HG03039 (cell line): ENCODE measurements at regions not wholly inside any gene's neighbourhood (a gene's known extent, or its start where the extent isn't known, plus 50 kb on each side); places are given as distances from the start of the nearest gene placed in this dataset.

Experiments
- ATAC-seq: cut with Tn5 transposase; IDR thresholded peaks from one replicate; pipeline ENCODE4 v1.9.1; 2021; ENCODE audit warnings: mild to moderate bottlenecking, moderate library complexity; ENCODE audit not compliant: unreplicated experiment

DNA sequence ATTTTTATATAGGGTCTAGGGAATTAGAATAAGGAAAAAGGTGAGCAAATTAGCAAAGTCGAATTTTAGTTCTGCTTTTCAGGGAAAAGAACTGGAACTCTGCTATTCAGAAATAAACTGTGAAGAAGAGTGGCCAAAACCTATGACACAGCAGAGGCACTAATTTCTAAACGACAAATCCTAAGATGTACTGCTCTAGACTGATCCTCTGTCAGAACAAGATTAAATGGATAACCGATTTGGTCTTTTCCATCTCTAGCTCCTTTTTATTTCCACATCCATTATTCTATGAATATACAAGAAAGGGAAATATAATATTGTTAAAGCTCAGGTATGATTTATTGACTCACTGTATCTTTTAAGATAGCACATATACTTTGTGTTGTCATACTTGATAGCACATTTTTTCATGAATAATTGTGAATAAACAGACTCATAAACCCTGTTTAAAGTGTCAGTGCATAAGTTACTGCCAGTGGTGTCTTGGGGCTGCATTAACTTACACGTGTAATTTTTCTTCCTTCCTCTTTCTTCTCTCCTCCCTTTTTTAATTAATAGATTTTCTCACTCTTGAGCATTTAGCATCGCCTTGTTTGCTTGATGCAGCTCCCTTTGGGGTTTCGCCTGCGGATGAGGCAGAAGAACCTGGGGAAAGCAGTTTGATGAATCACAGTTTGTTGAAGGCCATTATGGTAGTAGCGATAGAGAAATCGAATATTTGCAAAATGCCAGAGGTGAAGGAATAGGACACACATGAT lies 496.6 kb downstream of the ADGRL2 start:
- no peak for ATAC-seq

DNA sequence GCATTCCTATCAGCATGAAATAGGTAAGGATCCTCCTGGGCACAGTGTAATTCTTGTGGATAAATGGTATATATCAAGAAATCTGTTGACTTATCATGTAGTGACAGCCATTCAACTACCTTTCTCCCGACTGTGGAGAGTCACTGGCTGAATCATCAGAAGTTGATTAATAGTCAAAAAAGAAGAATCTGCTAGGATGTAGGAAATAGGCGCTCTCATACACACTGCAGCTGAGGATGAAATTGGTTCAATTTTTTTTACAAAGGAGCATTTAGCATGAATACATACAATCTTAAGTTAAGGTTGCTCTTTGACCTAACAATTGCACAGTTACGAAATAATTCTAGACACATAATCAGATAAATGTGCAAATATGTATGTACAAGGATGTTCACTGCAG lies 486.8 kb downstream of the ADGRL2 start:
- ATAC-seq, result no peak

DNA sequence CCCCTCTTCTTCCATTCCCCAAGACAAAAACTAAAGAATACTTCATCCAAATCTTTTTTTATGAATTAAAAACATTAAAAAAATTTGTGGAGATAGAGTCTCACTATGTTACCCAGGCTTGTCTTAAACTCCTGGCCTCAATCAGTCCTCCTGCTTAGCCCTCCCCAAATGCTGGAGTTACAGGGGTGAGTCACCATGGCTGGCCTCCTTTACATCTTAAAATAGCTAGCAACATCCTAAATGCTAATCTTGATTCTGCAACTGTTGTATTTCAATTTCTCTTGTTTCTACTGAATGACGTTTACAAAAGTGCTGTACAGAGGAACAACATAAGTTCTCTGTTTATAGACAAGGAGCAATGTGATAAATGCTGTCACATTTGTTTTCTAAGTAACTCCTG lies 483.5 kb downstream of the ADGRL2 start:
- ATAC-seq, result no peak

DNA sequence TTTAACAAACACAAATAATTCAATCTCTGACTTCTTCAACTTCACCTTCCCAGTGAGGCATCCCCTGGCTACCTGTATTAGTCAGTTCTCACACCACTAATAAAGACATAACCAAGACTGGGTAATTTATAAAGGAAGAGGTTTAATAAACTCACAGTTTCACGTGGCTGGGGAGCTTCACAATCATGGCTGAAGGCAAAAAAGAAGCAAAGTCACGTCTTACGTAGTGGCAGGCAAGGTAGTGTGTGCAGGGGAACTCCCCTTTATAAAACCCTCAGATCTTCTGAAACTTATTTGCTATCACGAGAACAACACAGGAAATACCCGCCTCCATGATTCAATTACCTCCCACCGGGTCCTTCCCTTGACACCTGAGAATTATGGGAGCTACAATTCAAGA lies 478.5 kb downstream of the ADGRL2 start:
- ATAC-seq, result no peak

DNA sequence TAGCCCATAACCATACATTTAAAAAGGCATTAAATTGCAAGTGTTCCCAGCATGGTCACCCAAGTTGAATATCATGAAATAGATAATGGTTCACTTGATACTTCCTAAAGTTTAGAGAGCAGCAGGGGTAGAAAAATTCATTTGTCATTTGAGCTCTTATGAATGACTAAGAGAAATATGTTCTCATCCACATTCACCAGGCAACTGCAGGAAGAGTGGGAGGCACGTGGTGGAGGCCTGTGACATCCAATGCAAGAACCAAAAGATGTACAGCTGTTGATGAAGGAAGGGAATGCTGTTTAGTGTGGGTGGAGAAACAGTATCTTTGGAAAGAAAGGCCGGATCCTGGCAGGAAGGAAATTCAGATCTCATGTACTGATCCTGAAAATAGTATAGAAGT lies 473.1 kb downstream of the ADGRL2 start:
- ATAC-seq, result no peak

DNA sequence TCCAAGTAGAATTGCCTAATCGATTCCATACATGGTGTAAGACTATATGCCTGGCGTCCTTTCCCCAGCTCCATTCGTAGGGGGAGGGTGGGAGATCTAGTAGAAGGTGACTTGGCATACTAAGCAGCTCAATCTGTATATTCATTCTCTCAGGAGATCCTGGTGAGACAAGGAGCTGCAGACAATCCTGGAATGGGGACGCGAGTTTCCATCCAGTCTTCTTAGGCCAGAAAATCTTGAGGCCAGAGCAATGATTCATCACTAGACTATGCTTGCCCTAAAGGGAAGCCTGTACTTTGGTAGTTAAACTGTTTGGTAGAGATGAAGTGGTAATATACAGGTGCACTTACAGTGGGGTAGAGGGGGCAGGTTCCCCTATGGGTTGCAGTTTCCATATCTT lies 468.7 kb downstream of the ADGRL2 start:
- ATAC-seq, result no peak

DNA sequence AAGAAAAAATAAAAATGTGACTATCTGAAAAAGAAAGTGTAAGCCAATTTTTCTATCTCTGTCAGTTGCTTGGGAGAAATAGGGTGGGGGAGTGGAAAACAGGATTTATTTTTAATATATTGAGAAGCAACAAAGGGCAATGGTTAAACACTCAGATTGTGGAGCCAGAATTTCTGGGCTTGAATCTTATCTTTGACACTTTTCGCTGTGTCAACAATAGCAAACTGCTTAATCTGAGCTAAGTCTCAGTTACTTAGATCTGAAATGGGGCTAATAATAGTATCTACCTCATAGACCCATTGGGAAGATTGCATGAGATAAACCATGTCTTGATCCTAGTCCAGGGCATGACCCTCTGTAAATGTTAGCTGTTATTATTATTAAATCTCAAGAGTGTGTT lies 468.1 kb downstream of the ADGRL2 start:
- no peak for ATAC-seq

DNA sequence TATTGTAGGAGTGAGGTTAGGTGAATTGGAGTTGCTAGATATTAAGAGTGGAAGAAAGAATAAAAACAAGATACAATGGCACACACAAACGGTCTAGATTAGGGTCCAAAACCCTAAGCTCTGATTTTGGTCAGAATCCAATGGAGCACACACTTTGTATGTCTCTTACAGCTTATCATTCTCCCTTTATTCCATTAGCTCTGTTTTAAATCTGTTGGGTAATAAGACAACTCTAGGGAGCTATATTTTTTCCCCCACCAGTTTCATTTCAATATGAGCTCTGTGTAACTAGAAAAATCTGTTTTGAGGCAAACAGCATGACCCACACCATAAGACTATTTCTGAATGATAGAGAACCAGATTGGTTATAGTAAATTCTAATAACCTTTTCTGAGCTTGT lies 465.6 kb downstream of the ADGRL2 start:
- no peak for ATAC-seq

DNA sequence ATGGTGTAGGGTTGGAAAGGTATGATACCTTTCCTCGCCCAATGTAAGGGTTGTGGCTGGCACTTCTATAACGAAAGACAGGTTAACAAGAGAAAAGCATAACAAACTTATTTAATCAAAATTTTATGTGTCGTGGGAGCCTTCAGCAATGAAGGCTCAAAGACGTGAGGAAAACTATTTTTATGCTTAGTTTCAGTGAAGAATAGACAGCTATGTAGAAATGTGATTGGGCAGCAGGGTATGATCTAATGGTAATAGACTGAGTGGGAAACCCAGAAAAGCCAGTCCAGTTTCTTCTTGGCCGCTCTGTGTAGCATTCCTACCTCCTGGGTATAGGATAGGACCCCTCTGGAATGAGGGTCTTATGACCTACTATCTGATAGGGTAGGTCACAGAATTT lies 464.7 kb downstream of the ADGRL2 start:
- ATAC-seq, result no peak

DNA sequence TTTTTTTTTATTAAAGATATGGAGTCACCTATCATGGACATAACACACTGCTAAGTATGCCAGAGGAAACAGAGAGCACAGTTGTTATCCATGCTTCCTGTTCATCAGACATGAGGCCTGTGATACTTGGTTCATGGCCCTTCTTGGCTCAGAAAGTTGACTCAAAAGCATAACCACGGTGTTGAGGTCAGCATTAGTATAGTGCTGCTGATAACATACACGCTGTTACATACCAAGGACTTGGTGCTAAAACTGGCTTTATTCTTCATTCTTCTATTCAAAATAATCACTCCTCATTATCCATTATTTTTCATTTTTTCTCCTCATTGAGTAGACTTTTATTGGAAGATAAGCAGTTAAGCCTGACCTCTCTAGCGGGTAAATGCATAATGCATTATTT lies 464.1 kb downstream of the ADGRL2 start:
- no peak for ATAC-seq

DNA sequence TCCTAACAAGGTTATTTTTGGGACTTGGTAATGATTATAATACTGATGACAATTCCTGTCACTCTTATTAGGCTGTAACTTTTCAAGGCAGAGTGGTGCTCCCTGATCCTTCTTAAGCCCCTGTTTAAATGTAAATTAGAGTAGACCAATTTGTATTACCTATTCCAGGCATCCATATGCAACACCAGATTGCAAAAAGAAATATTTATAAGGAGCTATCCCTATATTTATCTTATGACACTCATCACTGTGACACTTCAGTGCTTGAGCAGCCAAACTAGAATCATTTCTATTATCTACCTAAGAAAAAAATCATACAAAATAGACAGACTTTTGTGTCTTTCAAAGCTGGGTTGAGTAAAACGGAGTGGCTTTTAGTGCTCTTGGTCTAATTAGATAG lies 462.7 kb downstream of the ADGRL2 start:
- no peak for ATAC-seq

DNA sequence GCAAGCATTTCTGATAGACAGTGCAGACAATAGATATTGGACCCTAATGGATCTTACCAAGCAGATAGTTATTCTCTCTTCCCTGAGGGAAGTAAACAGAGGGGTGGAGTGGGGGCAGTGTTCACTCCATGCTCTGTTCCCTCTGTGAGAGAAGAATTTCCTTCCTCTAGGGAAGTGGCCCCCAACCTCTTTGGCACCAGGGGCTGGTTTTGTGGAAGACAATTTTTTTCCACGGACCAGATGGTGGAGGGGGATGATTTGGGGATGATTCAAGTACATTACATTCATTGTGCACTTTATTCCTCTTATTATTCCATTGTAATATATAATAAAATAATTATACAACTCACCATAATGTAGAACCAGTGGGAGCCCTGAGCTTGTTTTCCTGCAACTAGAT lies 459.9 kb downstream of the ADGRL2 start:
- no peak for ATAC-seq

DNA sequence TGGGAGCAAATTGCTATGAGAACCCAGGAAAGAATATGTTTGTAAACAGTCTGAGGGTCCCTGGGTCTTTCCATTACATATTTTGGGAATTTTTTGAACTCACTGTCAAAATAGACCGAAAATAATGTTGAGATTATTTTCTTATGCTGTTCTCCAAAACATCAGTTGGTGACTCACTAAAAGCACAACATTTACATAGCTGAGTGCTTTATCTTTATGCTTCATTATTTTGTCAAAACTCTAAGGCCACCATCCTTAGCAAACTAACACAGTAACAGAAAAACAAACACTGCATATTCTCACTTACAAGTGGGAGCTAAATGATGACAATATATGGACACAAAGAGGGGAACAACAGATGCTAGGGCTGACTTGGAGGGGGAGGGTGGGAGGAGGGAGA lies 459.3 kb downstream of the ADGRL2 start:
- ATAC-seq, result no peak

DNA sequence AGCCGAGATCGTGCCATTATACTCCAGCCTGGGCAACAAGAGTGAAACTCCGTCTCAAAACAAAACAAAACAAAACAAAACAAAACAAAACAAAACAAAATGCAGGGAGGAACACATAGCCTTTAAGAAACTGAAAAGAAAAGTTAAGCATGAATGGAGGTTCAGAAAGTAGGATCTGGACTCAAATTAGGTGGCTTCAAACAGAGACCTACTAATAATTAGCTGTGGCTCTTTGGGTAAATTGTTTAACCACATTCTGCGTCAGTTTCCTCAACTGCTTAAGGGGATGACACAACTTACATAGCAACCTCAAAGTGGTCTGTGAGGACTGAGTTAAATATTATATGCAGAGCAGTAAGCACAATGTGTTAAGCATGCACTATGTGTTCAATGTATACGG lies 458.2 kb downstream of the ADGRL2 start:
- ATAC-seq, result no peak

DNA sequence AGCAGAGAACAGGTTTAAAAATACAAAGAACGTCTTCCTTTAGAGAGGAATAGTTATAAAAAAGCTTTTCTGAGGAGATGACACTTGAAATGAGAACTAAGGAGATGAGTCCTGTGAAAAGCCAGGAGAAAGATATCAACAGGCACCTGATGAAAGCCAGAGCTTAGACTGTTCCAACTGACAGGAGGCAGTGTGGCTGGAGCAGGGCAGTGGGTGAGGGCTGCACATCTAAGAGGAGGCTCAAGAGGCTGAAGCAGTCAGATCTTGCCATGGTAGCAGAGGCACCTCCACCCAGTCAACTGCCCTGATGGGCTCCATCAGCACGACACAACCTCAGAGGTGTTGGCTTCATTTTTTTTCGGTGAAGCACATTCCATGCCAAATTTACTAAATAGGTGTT lies 445.3 kb downstream of the ADGRL2 start:
- ATAC-seq, result no peak

DNA sequence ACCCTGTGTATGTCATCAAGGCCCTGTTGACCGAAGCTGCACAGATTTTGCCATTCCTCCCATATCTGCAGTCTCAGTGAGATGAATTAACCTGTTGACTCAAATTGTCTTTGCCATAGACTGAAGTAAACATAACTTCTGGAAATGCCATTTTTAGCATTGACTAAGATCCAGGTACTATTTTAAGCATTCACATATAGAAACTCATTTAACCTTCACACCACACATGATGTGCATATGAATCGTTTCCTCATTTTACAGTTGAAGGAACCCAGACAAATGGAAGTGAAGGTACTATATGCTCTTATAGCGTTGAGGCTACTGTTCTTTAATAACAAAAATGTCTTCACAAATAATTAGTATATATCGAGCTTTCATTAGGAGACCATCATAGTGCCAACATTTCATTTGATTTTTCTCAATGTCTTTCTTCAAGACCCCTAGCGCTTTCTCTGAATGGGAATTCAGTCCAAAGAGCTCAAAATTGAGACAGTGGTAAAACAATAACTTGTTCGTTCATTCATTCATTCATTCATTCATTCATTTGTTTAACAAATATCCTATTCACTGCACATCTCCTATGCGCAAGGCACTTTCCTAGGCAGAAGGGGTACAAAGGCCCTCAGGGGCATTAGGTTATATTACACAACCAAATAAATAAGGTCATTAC lies 444.7 kb downstream of the ADGRL2 start:
- no peak for ATAC-seq

DNA sequence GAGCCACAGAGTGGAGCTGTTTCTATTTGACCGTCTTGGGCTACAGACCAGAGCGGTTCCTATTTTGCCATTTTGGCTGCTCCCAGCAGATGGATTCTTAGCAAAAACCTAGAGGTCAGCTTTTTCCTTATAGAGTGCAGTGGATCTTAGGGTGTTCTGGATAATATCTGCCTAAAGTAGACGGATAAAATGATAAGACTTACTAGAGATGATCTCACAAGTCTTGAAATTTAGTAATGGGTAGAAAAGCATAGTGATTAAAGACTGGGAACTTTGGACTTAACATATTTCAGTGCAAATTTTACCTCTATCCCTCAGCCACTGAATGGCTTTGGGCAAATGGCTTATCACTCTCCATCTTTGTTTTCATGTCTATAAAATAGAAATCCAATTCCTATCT lies 439.8 kb downstream of the ADGRL2 start:
- ATAC-seq, result no peak

DNA sequence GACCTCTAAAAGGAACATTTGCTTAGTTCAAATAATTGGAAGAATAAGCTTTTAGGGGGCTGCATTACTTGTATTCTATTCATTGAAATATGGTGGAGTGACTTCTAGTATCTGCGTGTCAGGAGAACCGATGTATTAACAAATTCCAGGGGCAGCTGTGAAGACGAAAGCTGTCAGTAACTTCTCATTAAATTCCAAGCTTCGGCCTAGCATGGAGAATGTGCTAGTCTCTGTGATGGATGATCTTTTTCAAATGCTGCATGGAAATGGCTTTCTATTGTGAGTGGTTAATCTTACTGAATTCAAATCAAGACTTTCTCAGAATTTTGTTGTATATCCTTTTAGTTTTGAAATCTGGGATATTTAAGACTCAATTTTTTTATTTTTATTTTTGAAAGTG lies 429.9 kb downstream of the ADGRL2 start:
- no peak for ATAC-seq

DNA sequence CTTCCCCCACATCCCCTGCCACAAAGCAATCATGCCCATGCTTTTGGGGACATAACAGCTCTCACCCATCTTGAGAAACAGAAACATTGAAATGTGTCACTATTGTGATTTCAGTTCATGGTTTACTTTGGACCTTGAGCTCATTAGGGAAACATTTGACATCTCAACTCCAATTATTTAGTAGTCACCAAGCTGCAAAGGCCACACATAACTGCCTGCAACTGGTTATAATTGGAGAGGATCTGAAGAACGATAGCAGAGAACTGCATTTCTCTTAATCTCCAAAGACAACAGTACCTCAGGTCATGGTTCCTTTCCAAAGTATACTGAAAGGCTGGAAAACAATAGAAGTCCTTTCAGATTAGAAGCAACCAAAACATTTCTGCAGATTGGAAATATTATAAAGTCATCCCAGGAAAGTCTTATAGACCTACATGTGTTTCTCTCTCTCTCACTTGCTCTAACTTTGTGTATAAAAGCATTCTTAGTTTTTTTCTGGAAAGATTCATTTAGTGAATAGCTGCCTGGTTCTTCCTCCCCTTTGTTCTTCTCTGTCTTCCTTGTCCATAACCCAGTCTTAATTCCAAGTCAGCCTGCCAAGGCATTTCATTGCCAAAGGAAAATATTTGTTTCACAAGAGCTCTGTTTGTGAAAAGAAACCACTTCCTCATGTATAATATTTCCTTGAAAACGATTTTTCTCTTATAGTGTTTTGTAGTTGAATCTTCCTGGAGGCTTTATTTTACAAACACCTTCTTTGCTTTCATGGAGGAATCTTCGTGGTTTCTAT lies 426.8 kb downstream of the ADGRL2 start:
- no peak for ATAC-seq

DNA sequence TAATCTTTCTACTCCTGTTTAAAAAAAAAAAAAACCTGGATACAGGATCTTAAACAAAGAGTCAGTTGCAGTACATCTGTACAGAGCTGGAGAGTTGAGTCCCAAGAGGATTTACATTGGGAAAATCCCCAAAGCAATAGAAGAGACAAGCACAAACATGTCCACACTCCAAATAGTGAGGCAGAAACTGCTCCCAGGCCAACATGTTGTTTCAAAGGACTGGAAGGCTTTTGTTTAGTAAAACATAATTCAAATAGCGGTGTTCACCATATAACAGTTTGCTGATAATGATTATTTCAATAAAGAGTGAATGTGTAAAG lies 425.4 kb downstream of the ADGRL2 start:
- ATAC-seq, result no peak

DNA sequence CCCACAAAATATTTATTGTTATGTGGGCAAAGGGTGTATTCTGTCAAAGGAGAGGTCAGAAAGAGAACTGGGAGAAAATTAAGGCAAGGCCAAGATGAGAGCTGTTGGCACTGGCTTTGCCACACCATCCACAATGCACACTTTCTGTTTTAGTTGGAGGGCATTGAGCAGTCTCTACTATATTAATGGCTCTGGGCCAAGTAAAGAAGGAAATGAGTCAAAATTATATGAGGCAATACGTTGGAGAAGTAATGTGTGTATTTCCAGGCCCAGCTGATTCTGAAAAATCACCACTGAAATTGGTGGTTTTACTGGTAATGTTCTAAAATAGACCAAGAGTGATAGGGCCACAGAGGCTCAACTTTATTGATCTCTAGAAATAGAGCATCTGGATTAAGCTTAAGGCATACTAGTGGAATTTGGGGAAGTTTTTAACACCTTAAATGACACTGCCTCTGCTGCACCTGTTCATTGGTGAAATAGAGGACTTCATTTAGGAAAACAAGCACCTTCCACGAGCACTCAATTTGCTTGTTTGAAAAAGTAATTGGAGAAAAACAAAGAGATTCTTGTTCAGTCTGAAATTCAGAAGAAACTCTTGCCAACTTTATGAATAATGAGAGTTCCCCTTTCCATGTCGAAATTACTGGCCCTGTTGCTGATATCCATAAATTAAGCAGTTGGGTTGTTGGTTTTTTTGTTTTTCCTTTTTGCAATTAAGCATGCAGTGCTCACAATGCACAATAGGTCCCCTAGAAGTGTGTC lies 424.9 kb downstream of the ADGRL2 start:
- ATAC-seq, result peak; percentile 51
